Nephron progenitor cell (in vitro differentiated cells): ENCODE measurements at regions not wholly inside any gene's neighbourhood (a gene's known extent, or its start where the extent isn't known, plus 50 kb on each side); places are given as distances from the start of the nearest gene placed in this dataset.
A peak's percentile ranks its signal among the peaks of the same experiment; 100 is the strongest.

ENCODE experiments used
- DNase-seq: peaks from one replicate; pipeline ENCODE4 v3.0.0; 2021
- H3K27ac Mint-ChIP-seq: 2 replicates; pipeline ENCODE4 v1.8.0; 2021; ENCODE audit warnings: mild to moderate bottlenecking, moderate library complexity, mixed read lengths
- H3K27me3 Mint-ChIP-seq: 2 replicates; pipeline ENCODE4 v1.8.0; 2021; ENCODE audit warnings: mild to moderate bottlenecking, low read depth, mixed read lengths; ENCODE audit not compliant: poor library complexity
- H3K36me3 Mint-ChIP-seq: 2 replicates; pipeline ENCODE4 v1.8.0; 2021; ENCODE audit warnings: low read depth, mixed read lengths
- H3K4me1 Mint-ChIP-seq: 2 replicates; pipeline ENCODE4 v1.8.0; 2021; ENCODE audit warnings: mixed read lengths
- H3K4me3 Mint-ChIP-seq: 2 replicates; pipeline ENCODE4 v1.8.0; 2021; ENCODE audit warnings: mild to moderate bottlenecking, moderate library complexity, mixed read lengths
- H3K9me3 Mint-ChIP-seq: 2 replicates; pipeline ENCODE4 v1.8.0; 2021; ENCODE audit warnings: mild to moderate bottlenecking, moderate library complexity, mixed read lengths
- TF ChIP-seq, protein P1 (sequence below): fragments of 200-600 bp; sonication (generic); IDR thresholded peaks from 2 replicates; pipeline ENCODE4 v1.5.0; 2021; ENCODE audit warnings: antibody characterized with exemption

DNA sequence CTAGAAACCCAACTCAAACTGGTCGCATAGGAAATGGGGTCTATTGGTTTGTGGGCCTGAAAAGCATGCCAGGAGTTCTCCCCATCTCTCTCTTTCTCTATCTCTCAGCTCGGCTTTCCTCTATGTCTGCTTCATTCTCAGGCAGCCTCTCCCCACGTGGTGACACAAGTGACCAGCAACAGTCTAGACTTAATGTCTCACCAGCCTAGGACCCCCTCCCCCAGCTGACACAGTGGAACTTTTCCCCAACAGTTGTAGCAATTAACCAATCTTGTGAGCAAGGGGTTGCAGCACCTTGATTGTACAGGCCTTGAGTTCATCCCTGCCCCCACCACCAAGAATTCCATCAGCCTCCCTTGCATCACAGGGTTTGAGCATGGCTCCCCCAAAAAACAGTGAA, 159.8 kb upstream of the KIT start:
- no peak for DNase-seq
- Mint-ChIP-seq H3K36me3 (no peaks in the 10 kb centered on the region), H3K27ac (no peak overlapping the region), H3K4me3 (no peak overlapping the region), H3K9me3 (no peaks in the 10 kb centered on the region), H3K27me3 (peaks cover 14% of the 10 kb centered on the region), H3K4me1 (peaks cover 42% of the 10 kb centered on the region)
- TF ChIP-seq, protein P1, sequence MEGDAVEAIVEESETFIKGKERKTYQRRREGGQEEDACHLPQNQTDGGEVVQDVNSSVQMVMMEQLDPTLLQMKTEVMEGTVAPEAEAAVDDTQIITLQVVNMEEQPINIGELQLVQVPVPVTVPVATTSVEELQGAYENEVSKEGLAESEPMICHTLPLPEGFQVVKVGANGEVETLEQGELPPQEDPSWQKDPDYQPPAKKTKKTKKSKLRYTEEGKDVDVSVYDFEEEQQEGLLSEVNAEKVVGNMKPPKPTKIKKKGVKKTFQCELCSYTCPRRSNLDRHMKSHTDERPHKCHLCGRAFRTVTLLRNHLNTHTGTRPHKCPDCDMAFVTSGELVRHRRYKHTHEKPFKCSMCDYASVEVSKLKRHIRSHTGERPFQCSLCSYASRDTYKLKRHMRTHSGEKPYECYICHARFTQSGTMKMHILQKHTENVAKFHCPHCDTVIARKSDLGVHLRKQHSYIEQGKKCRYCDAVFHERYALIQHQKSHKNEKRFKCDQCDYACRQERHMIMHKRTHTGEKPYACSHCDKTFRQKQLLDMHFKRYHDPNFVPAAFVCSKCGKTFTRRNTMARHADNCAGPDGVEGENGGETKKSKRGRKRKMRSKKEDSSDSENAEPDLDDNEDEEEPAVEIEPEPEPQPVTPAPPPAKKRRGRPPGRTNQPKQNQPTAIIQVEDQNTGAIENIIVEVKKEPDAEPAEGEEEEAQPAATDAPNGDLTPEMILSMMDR: no peak

DNA sequence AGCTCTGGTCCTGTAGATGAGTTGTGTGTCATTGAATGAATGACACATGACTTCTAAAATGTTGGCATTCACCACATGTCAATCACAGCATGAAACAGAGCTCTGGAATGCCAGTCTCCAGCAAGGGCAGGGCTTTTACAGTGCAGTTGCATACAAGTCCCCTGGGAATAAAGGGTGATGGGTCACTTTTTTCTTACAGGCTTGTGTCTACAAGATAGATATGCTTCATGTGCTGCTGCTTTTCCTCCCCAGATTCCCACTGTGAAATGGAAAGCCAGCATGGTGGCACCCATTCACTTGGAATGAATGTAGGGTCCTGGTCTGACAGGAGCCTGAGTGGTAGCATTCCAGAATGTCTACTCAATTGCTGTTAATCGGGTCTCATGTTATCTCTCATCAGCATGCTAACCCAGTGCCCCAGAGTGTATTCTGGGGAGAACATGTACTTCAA, 159.1 kb upstream of the KIT start:
- peak overlapping the region; percentile 36 for H3K27ac Mint-ChIP-seq
- no peaks in the 10 kb centered on the region for H3K36me3 Mint-ChIP-seq
- H3K4me1 Mint-ChIP-seq: peaks cover 42% of the 10 kb centered on the region
- H3K4me3 Mint-ChIP-seq: no peak overlapping the region
- no peaks in the 10 kb centered on the region for H3K9me3 Mint-ChIP-seq
- peaks cover 14% of the 10 kb centered on the region for H3K27me3 Mint-ChIP-seq
- peak; percentile 4 for DNase-seq
- TF ChIP-seq, protein P1: no peak

DNA sequence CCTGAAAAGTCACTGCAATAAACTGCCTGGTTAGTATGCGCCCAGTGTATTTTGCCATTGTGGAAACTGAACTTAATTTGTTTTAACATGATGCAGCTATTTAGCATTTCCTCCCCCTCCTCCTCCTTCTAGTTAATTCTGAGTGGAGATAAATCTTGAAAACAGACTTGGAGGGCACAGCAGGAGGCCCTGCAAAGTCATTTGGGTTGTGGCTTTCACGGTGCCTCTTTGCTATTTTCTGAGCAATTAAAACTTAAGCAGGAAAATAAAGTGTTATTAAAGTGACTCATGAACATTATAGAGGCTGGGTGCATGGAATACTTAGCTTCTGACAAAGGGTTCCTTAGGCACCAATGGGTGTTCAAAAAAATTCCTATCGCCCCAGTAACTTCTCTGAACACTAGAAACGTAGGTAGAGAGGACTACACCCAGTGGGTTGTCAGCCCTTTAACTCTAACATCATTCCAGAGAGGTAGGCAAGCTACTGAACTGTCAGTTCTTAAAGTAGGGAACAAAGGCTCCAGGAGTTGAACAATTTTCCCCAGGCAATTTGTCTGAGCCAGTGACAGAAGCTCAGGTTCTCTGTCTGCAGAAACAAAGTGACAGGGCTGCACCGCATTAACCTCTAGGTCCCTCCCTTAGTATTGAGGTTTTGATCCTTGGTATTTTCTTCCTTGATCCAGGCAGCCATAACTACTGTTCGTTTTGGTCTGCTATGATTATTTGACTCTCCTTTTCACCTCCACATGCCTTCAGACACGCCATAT, 158.3 kb upstream of the KIT start:
- Mint-ChIP-seq H3K9me3 (peaks cover under 1% of the 10 kb centered on the region), H3K36me3 (no peaks in the 10 kb centered on the region), H3K27ac (peak overlapping the region; percentile 36), H3K4me3 (peak overlapping the region; percentile 29), H3K4me1 (peaks cover 42% of the 10 kb centered on the region), H3K27me3 (peaks cover 14% of the 10 kb centered on the region)
- TF ChIP-seq, protein P1: no peak
- no peak for DNase-seq

DNA sequence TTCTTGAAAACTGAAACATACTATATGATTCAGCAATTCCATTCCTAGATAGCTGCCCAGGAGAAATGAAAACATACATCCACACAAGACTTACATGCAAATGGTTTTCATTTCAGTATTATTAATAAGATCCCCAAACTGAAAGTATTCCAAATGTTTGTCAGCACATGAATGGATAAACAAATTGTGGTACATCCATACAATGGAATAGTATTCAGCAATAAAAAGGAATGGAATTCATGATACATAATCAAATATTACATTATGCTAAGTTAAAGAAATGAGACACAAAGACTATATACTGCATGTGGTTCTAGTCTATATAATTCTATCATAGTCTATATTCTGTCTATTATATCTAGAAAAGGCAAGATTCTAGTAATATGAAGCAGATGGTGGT, 152.4 kb upstream of the KIT start:
- TF ChIP-seq, protein P1: no peak

DNA sequence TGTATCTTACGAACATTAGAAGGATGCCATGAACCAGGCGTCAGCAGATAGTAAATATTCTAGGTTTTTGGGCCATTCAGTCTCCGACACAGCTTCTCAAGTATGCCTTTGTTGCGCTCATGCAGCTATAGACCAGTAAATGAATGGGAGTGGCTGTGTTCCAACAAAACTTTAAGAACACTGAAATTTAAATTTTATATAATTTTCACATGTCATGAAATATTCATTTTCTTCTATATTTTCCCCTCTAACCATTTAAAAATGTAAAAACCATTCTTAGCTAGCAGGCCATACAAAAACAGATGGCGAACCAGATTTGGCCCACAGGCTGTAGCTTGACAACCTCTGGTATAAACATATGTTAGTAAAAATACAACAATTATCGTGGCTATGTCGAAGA, 151.8 kb upstream of the KIT start:
- Mint-ChIP-seq H3K9me3 (peaks cover 19% of the 10 kb centered on the region), H3K27ac (no peak overlapping the region), H3K36me3 (peaks cover 5% of the 10 kb centered on the region), H3K4me1 (peaks cover 16% of the 10 kb centered on the region), H3K27me3 (peaks cover 8% of the 10 kb centered on the region), H3K4me3 (no peak overlapping the region)
- TF ChIP-seq, protein P1: no peak
- DNase-seq: no peak

More for the DNA sequence above, 152.4 kb upstream of the KIT start:
- Mint-ChIP-seq H3K9me3 (peaks cover 19% of the 10 kb centered on the region), H3K4me1 (peaks cover 14% of the 10 kb centered on the region), H3K27me3 (peaks cover 13% of the 10 kb centered on the region), H3K27ac (no peak overlapping the region), H3K36me3 (peaks cover 5% of the 10 kb centered on the region), H3K4me3 (no peak overlapping the region)
- DNase-seq: no peak

DNA sequence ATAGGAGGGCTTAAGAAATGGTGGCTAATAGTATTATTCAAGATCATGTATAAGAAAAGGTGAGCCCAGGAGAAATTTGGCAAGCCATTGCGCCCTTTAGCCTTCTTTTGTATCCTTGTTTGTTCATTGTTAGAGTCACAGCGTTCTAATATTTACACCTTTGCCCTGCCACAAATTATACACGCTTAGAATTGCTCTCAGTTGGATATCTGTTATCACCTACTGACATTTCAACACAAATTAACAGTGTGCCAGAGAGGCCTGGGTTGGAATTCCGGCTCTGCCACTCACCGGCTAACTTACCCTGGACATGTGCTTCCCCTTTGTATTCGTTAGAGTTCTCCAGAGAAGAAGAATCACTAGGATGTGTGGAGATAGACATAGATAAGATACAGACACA, 148.7 kb upstream of the KIT start:
- peaks cover 19% of the 10 kb centered on the region for H3K9me3 Mint-ChIP-seq
- H3K27ac Mint-ChIP-seq: no peak overlapping the region
- DNase-seq: no peak
- H3K36me3 Mint-ChIP-seq: peaks cover 5% of the 10 kb centered on the region
- peaks cover 5% of the 10 kb centered on the region for H3K27me3 Mint-ChIP-seq
- peaks cover 14% of the 10 kb centered on the region for H3K4me1 Mint-ChIP-seq
- no peak overlapping the region for H3K4me3 Mint-ChIP-seq
- TF ChIP-seq, protein P1: no peak
